ENCODE measurements at regions not wholly inside any gene's neighbourhood (a gene's known extent, or its start where the extent isn't known, plus 50 kb on each side); places are given as distances from the start of the nearest gene placed in this dataset.

DNA sequence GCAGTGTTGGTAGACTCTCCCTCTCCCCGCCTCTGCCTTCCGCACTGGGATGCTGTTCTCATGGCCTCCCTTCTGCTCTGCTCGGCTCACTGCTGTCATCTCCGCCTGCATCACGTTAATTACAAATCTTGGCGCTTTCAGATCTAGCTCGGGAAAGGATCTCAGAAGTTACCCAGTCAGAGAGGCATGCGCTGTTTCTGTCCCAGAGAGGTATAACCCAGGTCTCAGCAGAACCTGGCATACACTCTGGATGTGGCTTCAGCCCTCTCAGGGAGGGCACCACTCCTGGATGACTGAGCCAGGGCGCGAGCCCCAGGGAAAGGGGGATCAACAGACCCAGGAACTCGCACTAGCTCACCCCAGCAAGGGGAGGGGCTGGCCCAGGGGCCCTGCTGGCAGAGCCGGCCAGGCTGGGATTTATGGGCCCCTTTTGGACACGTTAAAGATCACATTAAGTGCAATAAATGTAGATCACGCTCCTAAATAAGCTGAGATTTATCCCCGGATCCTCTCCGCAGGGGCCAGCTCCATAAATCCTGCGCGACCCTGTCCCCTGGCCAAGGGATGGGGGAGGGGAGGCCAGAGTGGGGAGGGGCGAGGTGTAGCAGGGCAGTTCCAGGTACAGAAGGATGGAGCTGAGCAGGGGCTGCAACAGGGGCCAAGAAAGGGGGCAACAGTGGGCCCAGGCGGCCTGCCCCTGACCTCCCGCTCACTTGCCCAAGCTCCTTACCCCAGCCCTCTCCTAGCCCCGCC is 101.3 kb upstream of the ZBTB40 start:
- no peak for TF ChIP-seq EZH2 (IDR thresholded peaks at IDR 0.05; ENCODE audit: borderline replicate concordance, low read length)
- TF ChIP-seq, protein P1, sequence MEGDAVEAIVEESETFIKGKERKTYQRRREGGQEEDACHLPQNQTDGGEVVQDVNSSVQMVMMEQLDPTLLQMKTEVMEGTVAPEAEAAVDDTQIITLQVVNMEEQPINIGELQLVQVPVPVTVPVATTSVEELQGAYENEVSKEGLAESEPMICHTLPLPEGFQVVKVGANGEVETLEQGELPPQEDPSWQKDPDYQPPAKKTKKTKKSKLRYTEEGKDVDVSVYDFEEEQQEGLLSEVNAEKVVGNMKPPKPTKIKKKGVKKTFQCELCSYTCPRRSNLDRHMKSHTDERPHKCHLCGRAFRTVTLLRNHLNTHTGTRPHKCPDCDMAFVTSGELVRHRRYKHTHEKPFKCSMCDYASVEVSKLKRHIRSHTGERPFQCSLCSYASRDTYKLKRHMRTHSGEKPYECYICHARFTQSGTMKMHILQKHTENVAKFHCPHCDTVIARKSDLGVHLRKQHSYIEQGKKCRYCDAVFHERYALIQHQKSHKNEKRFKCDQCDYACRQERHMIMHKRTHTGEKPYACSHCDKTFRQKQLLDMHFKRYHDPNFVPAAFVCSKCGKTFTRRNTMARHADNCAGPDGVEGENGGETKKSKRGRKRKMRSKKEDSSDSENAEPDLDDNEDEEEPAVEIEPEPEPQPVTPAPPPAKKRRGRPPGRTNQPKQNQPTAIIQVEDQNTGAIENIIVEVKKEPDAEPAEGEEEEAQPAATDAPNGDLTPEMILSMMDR (IDR thresholded peaks at IDR 0.05; ENCODE audit: low read length), result no peak

Data from OCI-LY1 (cell line).